ENCODE measurements at regions not wholly inside any gene's neighbourhood (a gene's known extent, or its start where the extent isn't known, plus 50 kb on each side); places are given as distances from the start of the nearest gene placed in this dataset.

DNA sequence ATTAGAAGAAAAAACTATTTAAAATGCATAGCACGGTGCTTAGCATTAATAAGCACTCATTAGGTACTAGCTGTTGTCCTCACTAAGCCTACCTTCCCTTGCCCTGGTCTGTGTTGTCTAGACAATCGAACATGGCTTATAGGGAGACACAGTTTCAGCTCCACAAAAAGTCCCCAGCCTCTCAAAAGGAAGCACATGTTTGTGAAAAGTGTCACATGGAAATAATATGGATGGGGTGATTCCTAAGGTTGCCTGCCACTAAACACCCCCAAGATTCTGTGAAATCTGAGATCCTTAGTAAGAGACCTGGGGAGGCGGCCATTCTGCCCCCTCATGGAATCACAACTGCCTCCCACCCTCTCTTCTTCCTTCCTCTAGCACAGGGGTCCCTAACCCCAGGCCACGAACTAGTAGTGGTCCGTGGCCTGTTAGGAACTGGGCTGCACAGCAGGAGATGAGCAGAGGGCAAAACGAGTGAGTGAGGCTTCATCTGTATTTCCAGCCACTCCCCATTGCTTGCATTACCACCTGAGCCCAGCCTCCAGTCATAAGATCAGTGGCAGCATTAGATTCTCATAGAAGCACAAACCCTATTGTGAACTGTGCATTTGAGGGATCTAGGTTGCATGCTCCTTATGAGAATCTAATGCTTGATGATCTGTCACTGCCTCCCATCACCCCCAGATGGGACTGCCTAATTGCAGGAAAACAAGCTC lies 59.6 kb upstream of the NDUFV2 start:
- Histone ChIP-seq H3K27ac (replicated peaks in 1 of 4) (no peak overlapping the region), H3K4me3 (no peak overlapping the region), H3K9me3 (no peaks in the 10 kb centered on the region), H3K36me3 (no peaks in the 10 kb centered on the region), H3K27me3 (no peaks in the 10 kb centered on the region), H3K4me1 (peaks cover 0 to 7% (median 0%) of the 10 kb centered on the region in 4 donors)
- TF ChIP-seq, protein P1, sequence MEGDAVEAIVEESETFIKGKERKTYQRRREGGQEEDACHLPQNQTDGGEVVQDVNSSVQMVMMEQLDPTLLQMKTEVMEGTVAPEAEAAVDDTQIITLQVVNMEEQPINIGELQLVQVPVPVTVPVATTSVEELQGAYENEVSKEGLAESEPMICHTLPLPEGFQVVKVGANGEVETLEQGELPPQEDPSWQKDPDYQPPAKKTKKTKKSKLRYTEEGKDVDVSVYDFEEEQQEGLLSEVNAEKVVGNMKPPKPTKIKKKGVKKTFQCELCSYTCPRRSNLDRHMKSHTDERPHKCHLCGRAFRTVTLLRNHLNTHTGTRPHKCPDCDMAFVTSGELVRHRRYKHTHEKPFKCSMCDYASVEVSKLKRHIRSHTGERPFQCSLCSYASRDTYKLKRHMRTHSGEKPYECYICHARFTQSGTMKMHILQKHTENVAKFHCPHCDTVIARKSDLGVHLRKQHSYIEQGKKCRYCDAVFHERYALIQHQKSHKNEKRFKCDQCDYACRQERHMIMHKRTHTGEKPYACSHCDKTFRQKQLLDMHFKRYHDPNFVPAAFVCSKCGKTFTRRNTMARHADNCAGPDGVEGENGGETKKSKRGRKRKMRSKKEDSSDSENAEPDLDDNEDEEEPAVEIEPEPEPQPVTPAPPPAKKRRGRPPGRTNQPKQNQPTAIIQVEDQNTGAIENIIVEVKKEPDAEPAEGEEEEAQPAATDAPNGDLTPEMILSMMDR (IDR thresholded peaks at IDR 0.05) = no peak
- TF ChIP-seq EP300 (IDR thresholded peaks at IDR 0.05) = no peak
- TF ChIP-seq POLR2A (IDR thresholded peaks at IDR 0.05; ENCODE audit: low read depth) = no peak
- no peak for TF ChIP-seq POLR2AphosphoS5 (IDR thresholded peaks at IDR 0.05)
- 75% methylated on average over 6 of the region's 6 CpGs for WGBS
- no peak for DNase-seq (ENCODE audit: extremely low spot score)
- intact Hi-C loops (cut with DNase I) = no loop called here

DNA sequence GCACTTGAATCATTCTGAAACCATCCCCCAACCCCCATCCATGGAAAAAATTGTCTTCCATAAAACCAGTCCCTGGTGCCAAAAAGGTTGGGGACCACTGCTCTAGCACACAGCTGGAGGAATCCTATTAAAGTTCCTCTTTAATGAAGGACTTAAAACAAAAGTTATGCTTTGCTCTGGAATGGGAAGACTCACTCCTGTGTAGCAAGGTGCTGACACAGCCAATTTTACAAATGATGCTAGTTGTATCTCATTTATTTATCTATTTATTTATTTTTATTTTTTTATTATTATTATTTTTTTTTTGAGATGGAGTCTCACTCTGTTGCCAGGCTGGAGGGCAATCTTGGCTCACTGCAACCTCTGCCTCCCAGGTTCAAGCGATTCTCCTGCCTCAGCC lies 58.9 kb upstream of the NDUFV2 start:
- no peak overlapping the region for H3K27ac ChIP-seq (replicated peaks in 1 of 4)
- 96% methylated on average over 1 of the region's 1 CpG for WGBS
- intact Hi-C loops (cut with DNase I) = no loop called here
- TF ChIP-seq, protein P1 (IDR thresholded peaks at IDR 0.05) = no peak
- no peak for TF ChIP-seq POLR2AphosphoS5 (IDR thresholded peaks at IDR 0.05)
- no peak for DNase-seq (ENCODE audit: extremely low spot score)
- H3K27me3 ChIP-seq = no peaks in the 10 kb centered on the region
- H3K36me3 ChIP-seq = no peaks in the 10 kb centered on the region
- no peak overlapping the region for H3K4me3 ChIP-seq
- peaks cover 0 to 3% (median 0%) of the 10 kb centered on the region in 4 donors for H3K4me1 ChIP-seq
- no peaks in the 10 kb centered on the region for H3K9me3 ChIP-seq

DNA sequence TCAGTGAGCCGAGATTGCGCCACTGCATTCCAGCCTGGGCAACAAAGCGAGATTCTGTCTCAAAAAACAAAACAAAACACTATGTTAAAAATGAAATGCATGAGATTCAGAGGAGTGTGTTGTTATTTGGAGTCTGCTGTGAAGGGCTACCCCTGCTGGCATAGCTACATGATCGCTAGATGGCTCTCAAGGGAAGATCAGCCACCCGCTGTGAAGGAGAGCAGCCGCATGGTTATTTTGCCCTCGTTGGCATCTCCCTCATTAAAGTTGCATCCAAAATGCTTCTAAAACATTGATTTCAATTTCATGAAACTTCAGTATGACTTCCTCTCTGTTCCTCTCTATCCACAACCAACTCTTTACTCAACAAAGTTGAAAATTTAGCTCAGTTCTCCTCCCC lies 54.8 kb upstream of the NDUFV2 start:
- no peak for DNase-seq (ENCODE audit: extremely low spot score)
- no peak overlapping the region for H3K4me3 ChIP-seq
- intact Hi-C loops (cut with DNase I) = no loop called here
- no peaks in the 10 kb centered on the region for H3K36me3 ChIP-seq
- 80% methylated on average over 7 of the region's 7 CpGs for WGBS
- no peak for TF ChIP-seq EP300 (IDR thresholded peaks at IDR 0.05)
- no peak for TF ChIP-seq POLR2AphosphoS5 (IDR thresholded peaks at IDR 0.05)
- no peak for TF ChIP-seq POLR2A (IDR thresholded peaks at IDR 0.05; ENCODE audit: low read depth)
- TF ChIP-seq, protein P1 (IDR thresholded peaks at IDR 0.05) = no peak
- no peaks in the 10 kb centered on the region for H3K4me1 ChIP-seq
- H3K27ac ChIP-seq (replicated peaks in 1 of 4) = no peak overlapping the region
- no peaks in the 10 kb centered on the region for H3K27me3 ChIP-seq
- H3K9me3 ChIP-seq = peaks cover 0 to 10% (median 1%) of the 10 kb centered on the region in 4 donors

DNA sequence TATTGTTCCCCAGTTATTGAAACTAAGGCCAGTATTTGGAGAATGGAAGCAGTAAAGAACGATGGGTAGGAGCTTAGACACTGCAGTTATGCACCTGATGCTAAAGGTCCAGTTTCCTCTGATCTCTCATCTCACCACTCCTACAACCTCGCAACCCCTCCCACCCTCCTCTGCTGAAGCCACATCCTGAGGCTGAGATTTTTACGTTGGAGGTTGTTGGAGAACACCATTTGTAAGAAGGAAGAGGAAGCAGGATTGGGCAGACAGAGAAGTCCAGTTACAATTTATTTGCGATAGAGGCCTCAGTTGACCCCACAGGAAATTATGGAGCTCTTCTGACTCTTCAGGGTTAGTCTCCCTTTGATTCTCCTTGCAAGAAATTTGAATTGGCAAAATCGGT lies 54.3 kb upstream of the NDUFV2 start:
- Histone ChIP-seq H3K36me3 (no peaks in the 10 kb centered on the region), H3K27ac (replicated peaks in 1 of 4) (no peak overlapping the region), H3K9me3 (peaks cover 0 to 10% (median 3%) of the 10 kb centered on the region in 4 donors), H3K4me1 (no peaks in the 10 kb centered on the region), H3K4me3 (no peak overlapping the region), H3K27me3 (no peaks in the 10 kb centered on the region)
- TF ChIP-seq, protein P1 (IDR thresholded peaks at IDR 0.05) = no peak
- TF ChIP-seq POLR2A (IDR thresholded peaks at IDR 0.05; ENCODE audit: low read depth) (no peak), POLR2AphosphoS5 (IDR thresholded peaks at IDR 0.05) (no peak), EP300 (IDR thresholded peaks at IDR 0.05) (no peak)
- intact Hi-C loops (cut with DNase I) = no loop called here
- no peak for DNase-seq (ENCODE audit: extremely low spot score)
- WGBS = 88% methylated on average over 5 of the region's 5 CpGs
